Upper lobe of left lung (tissue), 4 donors: ENCODE measurements at regions not wholly inside any gene's neighbourhood (a gene's known extent, or its start where the extent isn't known, plus 50 kb on each side); places are given as distances from the start of the nearest gene placed in this dataset.
"Not testable (repeated sequence)": the region's sequence is repeated elsewhere in the genome, so short reads cannot be mapped to it uniquely, and the experiment has no call there.

Experiments
- EP300 ChIP-seq, 4 donors: sonication (generic); formaldehyde crosslinking; IDR thresholded peaks; one replicate each; pipeline ENCODE4 v1.5.1; 2017; ENCODE audit warnings: antibody characterized with exemption in 4 of 4, control low read depth in 2 of 4
- POLR2A ChIP-seq, 4 donors: fragments of 450-650 bp; IDR thresholded peaks; one replicate each; pipeline ENCODE4 v1.5.1; 2016 to 2017; ENCODE audit warnings: antibody characterized with exemption in 4 of 4, mild to moderate bottlenecking in 2 of 4
- POLR2AphosphoS5 ChIP-seq, 2 donors: sonication (generic); formaldehyde crosslinking; IDR thresholded peaks; one replicate each; pipeline ENCODE4 v1.5.1; 2017; ENCODE audit warnings: antibody characterized with exemption in 2 of 2
- TF ChIP-seq, protein P1 (sequence below), 6 experiments: fragments of 450-650 bp in 4 of 6; fragments of 200-600 bp in 2 of 6; sonication (generic) in 2 of 6; IDR thresholded peaks; one replicate each; pipeline ENCODE4 v1.5.1; 2016 to 2019; ENCODE audit warnings: antibody characterized with exemption in 6 of 6

DNA sequence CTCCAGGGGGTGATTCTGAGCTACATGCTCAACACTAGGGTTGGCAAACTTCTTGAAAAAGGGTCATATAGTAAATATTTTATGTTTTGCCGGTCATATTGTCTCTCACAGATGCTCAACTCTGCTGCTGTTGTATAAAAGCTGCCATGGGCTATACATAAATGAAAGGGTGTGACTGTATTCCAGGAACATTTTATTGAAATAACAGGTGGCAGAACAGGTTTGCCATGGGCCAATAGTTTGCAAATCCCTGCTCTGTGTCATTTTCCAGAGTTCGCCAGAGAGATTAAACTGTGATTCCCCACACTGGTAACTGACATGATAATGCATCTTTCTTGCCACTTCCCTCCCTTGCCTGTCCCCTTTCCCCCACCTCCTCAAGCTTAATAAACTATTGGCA lies 144.1 kb downstream of the NPIPA8 start:
- TF ChIP-seq, protein P1, sequence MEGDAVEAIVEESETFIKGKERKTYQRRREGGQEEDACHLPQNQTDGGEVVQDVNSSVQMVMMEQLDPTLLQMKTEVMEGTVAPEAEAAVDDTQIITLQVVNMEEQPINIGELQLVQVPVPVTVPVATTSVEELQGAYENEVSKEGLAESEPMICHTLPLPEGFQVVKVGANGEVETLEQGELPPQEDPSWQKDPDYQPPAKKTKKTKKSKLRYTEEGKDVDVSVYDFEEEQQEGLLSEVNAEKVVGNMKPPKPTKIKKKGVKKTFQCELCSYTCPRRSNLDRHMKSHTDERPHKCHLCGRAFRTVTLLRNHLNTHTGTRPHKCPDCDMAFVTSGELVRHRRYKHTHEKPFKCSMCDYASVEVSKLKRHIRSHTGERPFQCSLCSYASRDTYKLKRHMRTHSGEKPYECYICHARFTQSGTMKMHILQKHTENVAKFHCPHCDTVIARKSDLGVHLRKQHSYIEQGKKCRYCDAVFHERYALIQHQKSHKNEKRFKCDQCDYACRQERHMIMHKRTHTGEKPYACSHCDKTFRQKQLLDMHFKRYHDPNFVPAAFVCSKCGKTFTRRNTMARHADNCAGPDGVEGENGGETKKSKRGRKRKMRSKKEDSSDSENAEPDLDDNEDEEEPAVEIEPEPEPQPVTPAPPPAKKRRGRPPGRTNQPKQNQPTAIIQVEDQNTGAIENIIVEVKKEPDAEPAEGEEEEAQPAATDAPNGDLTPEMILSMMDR (IDR thresholded peaks at IDR 0.05): not testable (repeated sequence)
- not testable (repeated sequence) for TF ChIP-seq POLR2A, POLR2AphosphoS5, EP300 (IDR thresholded peaks at IDR 0.05)
